Sigmoid colon (tissue), 4 donors: ENCODE measurements at regions not wholly inside any gene's neighbourhood (a gene's known extent, or its start where the extent isn't known, plus 50 kb on each side); places are given as distances from the start of the nearest gene placed in this dataset.

Experiments
- POLR2AphosphoS5 ChIP-seq, 4 donors: sonication (generic); formaldehyde crosslinking; IDR thresholded peaks; one replicate each; pipeline ENCODE4 v1.6.1; 2017; ENCODE audit warnings: antibody characterized with exemption in 4 of 4
- TF ChIP-seq, protein P1 (sequence below), 4 experiments: fragments of 450-650 bp in 3 of 4; fragments of 200-600 bp in 1 of 4; IDR thresholded peaks; one replicate each; pipeline ENCODE4 v1.5.1; 2016 to 2019; ENCODE audit warnings: antibody characterized with exemption in 4 of 4, mild to moderate bottlenecking in 3 of 4, moderate library complexity in 2 of 4

DNA sequence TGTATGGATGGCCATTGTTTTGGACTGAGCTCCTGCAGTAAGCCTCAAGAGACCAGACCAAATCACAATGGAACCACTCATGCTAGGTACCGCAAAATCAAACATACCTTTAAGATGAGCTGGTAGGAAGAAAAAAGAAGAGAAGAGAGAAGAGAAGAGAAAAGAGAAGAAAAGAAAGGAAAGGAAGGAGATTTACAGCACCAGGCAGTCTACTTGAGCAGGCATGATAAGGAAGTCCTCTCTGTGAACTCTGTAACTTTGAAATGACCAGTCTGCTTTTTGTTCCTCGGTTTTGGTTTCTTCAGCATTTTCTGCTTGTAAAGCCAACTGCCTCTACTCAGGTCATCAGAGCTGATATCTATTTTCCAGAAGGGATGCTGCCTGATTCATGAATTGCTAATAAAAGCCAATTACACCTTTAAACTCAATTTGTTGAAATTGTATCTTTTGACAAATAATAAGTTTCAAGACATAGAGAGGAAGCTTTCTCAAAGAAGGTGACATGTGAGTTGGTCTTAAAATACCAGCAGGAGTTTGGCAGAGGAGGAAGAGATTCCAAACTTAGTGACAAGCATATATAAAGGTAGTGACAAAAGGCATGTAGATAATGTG lies 134.3 kb downstream of the UNC5CL start:
- TF ChIP-seq POLR2AphosphoS5 (IDR thresholded peaks at IDR 0.05), result no peak
- TF ChIP-seq, protein P1, sequence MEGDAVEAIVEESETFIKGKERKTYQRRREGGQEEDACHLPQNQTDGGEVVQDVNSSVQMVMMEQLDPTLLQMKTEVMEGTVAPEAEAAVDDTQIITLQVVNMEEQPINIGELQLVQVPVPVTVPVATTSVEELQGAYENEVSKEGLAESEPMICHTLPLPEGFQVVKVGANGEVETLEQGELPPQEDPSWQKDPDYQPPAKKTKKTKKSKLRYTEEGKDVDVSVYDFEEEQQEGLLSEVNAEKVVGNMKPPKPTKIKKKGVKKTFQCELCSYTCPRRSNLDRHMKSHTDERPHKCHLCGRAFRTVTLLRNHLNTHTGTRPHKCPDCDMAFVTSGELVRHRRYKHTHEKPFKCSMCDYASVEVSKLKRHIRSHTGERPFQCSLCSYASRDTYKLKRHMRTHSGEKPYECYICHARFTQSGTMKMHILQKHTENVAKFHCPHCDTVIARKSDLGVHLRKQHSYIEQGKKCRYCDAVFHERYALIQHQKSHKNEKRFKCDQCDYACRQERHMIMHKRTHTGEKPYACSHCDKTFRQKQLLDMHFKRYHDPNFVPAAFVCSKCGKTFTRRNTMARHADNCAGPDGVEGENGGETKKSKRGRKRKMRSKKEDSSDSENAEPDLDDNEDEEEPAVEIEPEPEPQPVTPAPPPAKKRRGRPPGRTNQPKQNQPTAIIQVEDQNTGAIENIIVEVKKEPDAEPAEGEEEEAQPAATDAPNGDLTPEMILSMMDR (IDR thresholded peaks at IDR 0.05), result no peak
